ENCODE measurements at regions not wholly inside any gene's neighbourhood (a gene's known extent, or its start where the extent isn't known, plus 50 kb on each side); places are given as distances from the start of the nearest gene placed in this dataset.
"Not testable (repeated sequence)": the region's sequence is repeated elsewhere in the genome, so short reads cannot be mapped to it uniquely, and the experiment has no call there.

- Histone ChIP-seq H3K79me2 (ENCODE audit: low read length) (no peaks in the 10 kb centered on the region), H2AFZ (ENCODE audit: low read length) (no peak overlapping the region), H3K9me2 (replicated peaks; ENCODE audit: insufficient read depth, low read length) (no peaks in the 10 kb centered on the region), H3K4me2 (ENCODE audit: low read depth, low read length) (no peak overlapping the region), H4K20me1 (ENCODE audit: insufficient read depth, low read length) (no peaks in the 10 kb centered on the region), H3K9me3 (replicated peaks; ENCODE audit: insufficient read depth, low read length) (no peaks in the 10 kb centered on the region), H3K4me3 (ENCODE audit: low read length) (no peak overlapping the region), H3F3A (ENCODE audit: insufficient read depth, low read length) (no peaks in the 10 kb centered on the region), H3K4me1 (ENCODE audit: low read length) (peaks cover 5% of the 10 kb centered on the region; the same call in 1 of the 2 replicates), H3K27me3 (replicated peaks; ENCODE audit: insufficient read depth, low read length) (peaks cover 22% of the 10 kb centered on the region), H3K9ac (ENCODE audit: low read length) (no peak overlapping the region), H3K36me3 (replicated peaks; ENCODE audit: insufficient read depth, low read length) (no peaks in the 10 kb centered on the region), H3K27ac (ENCODE audit: low read length) (no peak overlapping the region)
- TF ChIP-seq EZH2 (optimal IDR thresholded peaks at IDR 0.05; ENCODE audit: low read depth, low read length) (no peak), EZH2phosphoT487 (IDR thresholded peaks at IDR 0.05; ENCODE audit: low read length) (no peak)
- TF ChIP-seq, protein P1, sequence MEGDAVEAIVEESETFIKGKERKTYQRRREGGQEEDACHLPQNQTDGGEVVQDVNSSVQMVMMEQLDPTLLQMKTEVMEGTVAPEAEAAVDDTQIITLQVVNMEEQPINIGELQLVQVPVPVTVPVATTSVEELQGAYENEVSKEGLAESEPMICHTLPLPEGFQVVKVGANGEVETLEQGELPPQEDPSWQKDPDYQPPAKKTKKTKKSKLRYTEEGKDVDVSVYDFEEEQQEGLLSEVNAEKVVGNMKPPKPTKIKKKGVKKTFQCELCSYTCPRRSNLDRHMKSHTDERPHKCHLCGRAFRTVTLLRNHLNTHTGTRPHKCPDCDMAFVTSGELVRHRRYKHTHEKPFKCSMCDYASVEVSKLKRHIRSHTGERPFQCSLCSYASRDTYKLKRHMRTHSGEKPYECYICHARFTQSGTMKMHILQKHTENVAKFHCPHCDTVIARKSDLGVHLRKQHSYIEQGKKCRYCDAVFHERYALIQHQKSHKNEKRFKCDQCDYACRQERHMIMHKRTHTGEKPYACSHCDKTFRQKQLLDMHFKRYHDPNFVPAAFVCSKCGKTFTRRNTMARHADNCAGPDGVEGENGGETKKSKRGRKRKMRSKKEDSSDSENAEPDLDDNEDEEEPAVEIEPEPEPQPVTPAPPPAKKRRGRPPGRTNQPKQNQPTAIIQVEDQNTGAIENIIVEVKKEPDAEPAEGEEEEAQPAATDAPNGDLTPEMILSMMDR (IDR thresholded peaks at IDR 0.05; ENCODE audit: low read length): no peak
- no peak for DNase-seq
Observed at GRCh38 chr3:5505163-5505562, 317.7 kb downstream of the EDEM1 start.

- Histone ChIP-seq H3K27ac (ENCODE audit: low read length) (no peak overlapping the region), H2AFZ (ENCODE audit: low read length) (no peak overlapping the region), H3K36me3 (replicated peaks; ENCODE audit: insufficient read depth, low read length) (no peaks in the 10 kb centered on the region), H4K20me1 (ENCODE audit: insufficient read depth, low read length) (no peaks in the 10 kb centered on the region), H3K4me2 (ENCODE audit: low read depth, low read length) (no peak overlapping the region), H3K4me1 (ENCODE audit: low read length) (no peaks in the 10 kb centered on the region), H3F3A (ENCODE audit: insufficient read depth, low read length) (no peaks in the 10 kb centered on the region), H3K9me3 (replicated peaks; ENCODE audit: insufficient read depth, low read length) (no peaks in the 10 kb centered on the region), H3K9me2 (replicated peaks; ENCODE audit: insufficient read depth, low read length) (no peaks in the 10 kb centered on the region), H3K27me3 (replicated peaks; ENCODE audit: insufficient read depth, low read length) (peaks cover 14% of the 10 kb centered on the region), H3K9ac (ENCODE audit: low read length) (no peak overlapping the region), H3K4me3 (ENCODE audit: low read length) (no peak overlapping the region), H3K79me2 (ENCODE audit: low read length) (no peaks in the 10 kb centered on the region)
- no peak for TF ChIP-seq EZH2 (optimal IDR thresholded peaks at IDR 0.05; ENCODE audit: low read depth, low read length)
- no peak for DNase-seq
Observed at GRCh38 chr3:5505997-5506396, 318.5 kb downstream of the EDEM1 start.

- H2AFZ ChIP-seq (ENCODE audit: low read length); H3K9ac ChIP-seq (ENCODE audit: low read length): not testable (repeated sequence)
Observed at GRCh38 chr3:5508860-5509259, 321.4 kb downstream of the EDEM1 start.

DNA sequence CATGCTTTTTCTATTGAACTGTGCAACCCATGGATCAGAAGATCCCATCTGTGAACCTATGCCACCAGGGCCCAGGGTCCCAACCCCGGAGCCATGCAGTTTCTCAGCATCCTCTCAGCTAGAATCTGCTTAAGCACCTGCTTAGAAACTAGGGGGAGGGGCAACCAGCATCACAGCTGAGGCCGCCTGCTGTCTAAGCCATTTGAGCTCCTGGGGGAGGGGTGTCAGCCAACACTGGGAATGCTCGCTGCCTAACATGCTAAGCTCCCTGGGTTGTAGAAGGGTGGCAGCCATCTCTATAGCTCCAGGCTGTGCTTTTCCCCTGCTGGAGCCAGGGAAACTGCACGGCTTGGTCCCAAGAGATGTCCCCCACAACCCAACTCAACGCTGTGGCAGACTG lies 322.8 kb downstream of the EDEM1 start:
- Histone ChIP-seq H3K79me2 (ENCODE audit: low read length) (no peaks in the 10 kb centered on the region), H4K20me1 (ENCODE audit: insufficient read depth, low read length) (no peaks in the 10 kb centered on the region), H3K27ac (ENCODE audit: low read length) (no peak overlapping the region), H3K9me2 (replicated peaks; ENCODE audit: insufficient read depth, low read length) (no peaks in the 10 kb centered on the region), H3K4me2 (ENCODE audit: low read depth, low read length) (no peak overlapping the region), H3K4me3 (ENCODE audit: low read length) (no peak overlapping the region), H3K9me3 (replicated peaks; ENCODE audit: insufficient read depth, low read length) (no peaks in the 10 kb centered on the region), H3K27me3 (replicated peaks; ENCODE audit: insufficient read depth, low read length) (no peaks in the 10 kb centered on the region), H3K36me3 (replicated peaks; ENCODE audit: insufficient read depth, low read length) (no peaks in the 10 kb centered on the region), H3K9ac (ENCODE audit: low read length) (no peak overlapping the region), H2AFZ (ENCODE audit: low read length) (no peak overlapping the region), H3K4me1 (ENCODE audit: low read length) (no peaks in the 10 kb centered on the region), H3F3A (ENCODE audit: insufficient read depth, low read length) (no peaks in the 10 kb centered on the region)
- TF ChIP-seq EZH2phosphoT487 (IDR thresholded peaks at IDR 0.05; ENCODE audit: low read length): no peak
- TF ChIP-seq, protein P1 (IDR thresholded peaks at IDR 0.05; ENCODE audit: low read length): no peak
- TF ChIP-seq EZH2 (optimal IDR thresholded peaks at IDR 0.05; ENCODE audit: low read depth, low read length): no peak
- DNase-seq: no peak

More at GRCh38 chr3:5508860-5509259, 321.4 kb downstream of the EDEM1 start:
- not testable (repeated sequence) for H3K27ac ChIP-seq (ENCODE audit: low read length); H3K4me1 ChIP-seq (ENCODE audit: low read length); H3F3A ChIP-seq (ENCODE audit: insufficient read depth, low read length); H3K9me3 ChIP-seq (replicated peaks; ENCODE audit: insufficient read depth, low read length); H4K20me1 ChIP-seq (ENCODE audit: insufficient read depth, low read length); H3K79me2 ChIP-seq (ENCODE audit: low read length); H3K36me3 ChIP-seq (replicated peaks; ENCODE audit: insufficient read depth, low read length); DNase-seq; H3K4me3 ChIP-seq (ENCODE audit: low read length); H3K9me2 ChIP-seq (replicated peaks; ENCODE audit: insufficient read depth, low read length); H3K27me3 ChIP-seq (replicated peaks; ENCODE audit: insufficient read depth, low read length); H3K4me2 ChIP-seq (ENCODE audit: low read depth, low read length)
